Heart right ventricle (tissue), 16 donors: ENCODE measurements at regions not wholly inside any gene's neighbourhood (a gene's known extent, or its start where the extent isn't known, plus 50 kb on each side); places are given as distances from the start of the nearest gene placed in this dataset.

ENCODE experiments used
- ATAC-seq, 8 donors: fragments of 200-7000 bp; cut with Tn5 transposase; one replicate each; pipeline ENCODE4 v1.9.1; 2020; ENCODE audit warnings: mild to moderate bottlenecking in 8 of 8, moderate library complexity in 8 of 8, moderate number of reproducible peaks in 1 of 8
- DNase-seq, 2 donors: peaks; one replicate each; pipeline ENCODE4 v3.0.0-alpha.2; 2020
- H3K27ac ChIP-seq, 10 donors: fragments of 200-600 bp; sonication (generic) in 2 of 10; one replicate each; pipeline versions ENCODE4 v1.5.0 to v1.8.0; 2020 to 2022; ENCODE audit warnings: mild to moderate bottlenecking in 3 of 10
- H3K27me3 ChIP-seq, 7 donors: fragments of 200-600 bp; one replicate each; pipeline ENCODE4 v1.8.0; 2021 to 2022; ENCODE audit warnings: mild to moderate bottlenecking in 2 of 7
- H3K36me3 ChIP-seq, 9 donors: fragments of 200-600 bp; sonication (generic) in 1 of 9; one replicate each; pipeline versions ENCODE4 v1.5.0 to v1.8.0; 2020 to 2022; ENCODE audit warnings: mild to moderate bottlenecking in 2 of 9
- H3K4me1 ChIP-seq, 9 donors: fragments of 200-600 bp; sonication (generic) in 1 of 9; one replicate each; pipeline versions ENCODE4 v1.5.0 to v1.8.0; 2020 to 2022; ENCODE audit warnings: mild to moderate bottlenecking in 4 of 9
- H3K4me3 ChIP-seq, 10 donors: fragments of 200-600 bp; sonication (generic) in 2 of 10; one replicate each; pipeline versions ENCODE4 v1.5.0 to v1.8.0; 2020 to 2022; ENCODE audit warnings: mild to moderate bottlenecking in 7 of 10, moderate library complexity in 2 of 10
- H3K9me3 ChIP-seq, 11 donors: fragments of 200-600 bp in 10 of 11; sonication (generic) in 2 of 11; one replicate each; pipeline versions ENCODE4 v1.5.0 to v1.8.0; 2013 to 2022; ENCODE audit warnings: mild to moderate bottlenecking in 2 of 11, control low read depth in 1 of 11, moderate library complexity in 1 of 11
- CTCF ChIP-seq, 9 donors: fragments of 200-600 bp; sonication (generic) in 2 of 9; IDR thresholded peaks; one replicate each; pipeline versions ENCODE4 v1.5.0 to v1.8.0; 2021 to 2022; ENCODE audit warnings: antibody characterized with exemption in 9 of 9, mild to moderate bottlenecking in 5 of 9, moderate library complexity in 1 of 9
- WGBS, 2 donors: extraction: QIAGEN DNeasy Blood & Tissue Kit; methylation state at CpG; one replicate each; pipeline ENCODE4 v1.1.7; 2013; ENCODE audit warnings: inconsistent platforms in 1 of 2; 5-methylcytosine and 5-hydroxymethylcytosine counted together
- intact Hi-C, 10 donors: fragments of 100-400 bp; cut with DNase I; formaldehyde crosslinking; loops; one replicate each; pipeline versions ENCODE4 v1.11.1 to v1.14.2; 2022
- donor health status: Arrhythmogenic right ventricular cardiomyopathy.
- donor health status: ischemic (EF 13 %, LVEDD 7.1; RV severe dilation, severe dysfunction).
- donor health status: healthy with polysubstance abuse.
- donor health status: DM: no; HTN: yes; CAD: no.
- donor health status: DM: no; HTN: no; CAD: no.
- donor health status: ischemic (EF 25% LVEDD 6.9; RV normal size, moderate dysfunction).
- donor health status: ischemic (EF 25% LVEDD 5.7; RV mildly dilated, moderate dysfunction).
- donor health status: healthy.
- donor health status: DM: yes; HTN: yes; CAD: no.
- donor health status: Ischemic cardiomyopathy.
- donor health status: ischemic (EF 35%, LVEDD 5.7; RV mildly dilated, moderate dysfunction).
- donor health status: nonischemic (EF 11% LVEDD 7.7; RV severe dilation, severe dysfunction).
- donor health status: DM: yes; HTN: yes; CAD: no.
- donor health status: PGD.
- donor health status: ischemic (EF 29% LVEDD 5.4; RV normal size, mild dysfunction).
- donor health status: nonischemic (EF 23%, LVEDD 6.1; RV moderate dilation, normal function).

DNA sequence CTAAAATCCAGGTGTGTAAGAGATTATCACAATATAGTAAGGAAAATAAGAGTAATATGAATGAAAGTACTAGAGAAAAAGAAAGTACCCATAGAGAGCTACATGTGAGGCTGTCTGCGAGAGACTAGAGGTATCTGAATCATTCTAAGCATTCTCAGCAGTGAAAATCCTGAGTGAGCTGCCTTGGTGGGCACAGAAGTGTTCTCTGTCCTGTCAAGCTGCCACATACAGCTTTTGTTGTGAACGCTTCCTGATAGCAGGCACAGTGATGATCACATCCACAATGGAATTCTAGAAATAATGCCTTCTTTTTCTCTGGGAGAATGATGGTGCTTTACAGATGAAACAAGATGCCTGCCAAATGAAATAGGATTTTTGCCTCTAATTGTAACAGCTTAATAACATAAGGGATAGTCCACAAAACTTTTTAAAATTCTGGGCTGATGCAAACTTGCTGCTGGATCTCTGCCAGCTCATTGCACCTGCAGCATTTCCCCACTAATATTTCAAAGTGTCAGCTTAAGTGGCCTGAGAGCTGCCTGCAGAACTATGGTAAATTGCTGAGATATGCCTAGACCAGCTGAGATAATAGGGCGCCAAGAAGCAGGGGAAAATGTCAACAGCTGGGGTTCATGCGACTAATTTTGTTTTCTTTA lies 620.5 kb downstream of the DOK5 start:
- DNase-seq (no peak), ATAC-seq (no peak)
- intact Hi-C loops = no loop called here
- Histone ChIP-seq H3K4me3 (no peak overlapping the region), H3K9me3 (peaks cover 0 to 13% (median 0%) of the 10 kb centered on the region in 11 donors), H3K4me1 (peaks cover 0 to 12% (median 5%) of the 10 kb centered on the region in 9 donors), H3K27ac (no peak overlapping the region), H3K27me3 (no peaks in the 10 kb centered on the region), H3K36me3 (no peaks in the 10 kb centered on the region)
- 14 to 15% methylated on average over 4 of the region's 4 CpGs for WGBS, 2 donors
- no peak for TF ChIP-seq CTCF (IDR thresholded peaks at IDR 0.05)

DNA sequence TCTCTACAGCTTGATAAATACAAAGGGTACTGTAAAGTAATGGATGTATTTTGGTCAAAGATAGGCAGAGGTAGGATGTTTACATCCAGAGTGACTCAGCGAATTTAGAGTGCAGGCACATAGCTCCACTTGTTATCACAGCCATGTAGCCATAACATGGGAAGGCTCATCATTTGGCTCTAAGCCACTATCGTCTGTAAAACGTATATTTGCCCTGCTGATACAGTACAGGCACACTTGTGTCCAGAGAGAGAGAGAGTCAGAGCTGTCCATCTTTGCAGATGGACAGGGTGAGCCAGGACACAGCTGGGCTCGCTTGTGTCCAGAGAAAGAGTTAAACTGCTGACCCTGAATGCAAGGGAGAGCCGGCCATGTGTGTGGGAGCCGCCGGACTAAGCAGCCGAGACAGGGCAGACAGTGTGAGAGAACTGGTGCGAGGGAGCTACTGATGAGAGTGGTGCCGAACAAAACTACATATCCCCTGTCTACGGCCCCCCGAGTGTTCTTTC lies 619.0 kb downstream of the DOK5 start:
- Histone ChIP-seq H3K4me1 (peaks cover 0 to 12% (median 5%) of the 10 kb centered on the region in 9 donors), H3K27ac (no peak overlapping the region), H3K36me3 (no peaks in the 10 kb centered on the region), H3K4me3 (no peak overlapping the region), H3K9me3 (peaks cover 0 to 13% (median 0%) of the 10 kb centered on the region in 11 donors), H3K27me3 (no peaks in the 10 kb centered on the region)
- ATAC-seq = no peak
- DNase-seq = no peak
- no peak for TF ChIP-seq CTCF (IDR thresholded peaks at IDR 0.05)
- 65 to 73% methylated on average over 12 of the region's 12 CpGs for WGBS, 2 donors
- intact Hi-C loops = no loop called here

DNA sequence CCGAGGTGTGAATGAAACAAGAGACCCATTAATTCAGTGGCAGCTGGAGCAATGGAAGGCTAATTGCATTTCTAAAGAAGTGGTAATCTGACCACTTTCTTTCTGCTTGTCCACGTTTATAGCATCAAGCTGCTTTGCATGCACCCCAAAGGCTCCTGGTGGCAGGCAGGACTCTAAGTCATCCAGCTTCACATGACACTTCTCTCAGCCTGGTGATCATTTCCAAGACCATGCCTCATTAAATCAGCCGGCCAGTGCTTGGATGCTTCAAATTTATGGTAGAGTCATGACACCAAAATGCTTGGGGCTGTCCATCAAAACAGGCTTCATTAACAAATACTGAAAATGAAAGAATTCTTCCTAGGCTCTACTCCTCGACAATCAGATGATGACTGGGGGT lies 614.9 kb downstream of the DOK5 start:
- DNase-seq (no peak), ATAC-seq (no peak)
- Histone ChIP-seq H3K4me3 (no peak overlapping the region), H3K4me1 (no peaks in the 10 kb centered on the region), H3K36me3 (no peaks in the 10 kb centered on the region), H3K9me3 (peaks cover 0 to 13% (median 0%) of the 10 kb centered on the region in 11 donors), H3K27me3 (no peaks in the 10 kb centered on the region), H3K27ac (no peak overlapping the region)
- TF ChIP-seq CTCF (IDR thresholded peaks at IDR 0.05) = no peak
- WGBS, 2 donors = 63 to 68% methylated on average over 4 of the region's 4 CpGs
- intact Hi-C loops = no loop called here

GRCh38 chr20:55086421-55086820 lies 611.0 kb downstream of the DOK5 start:
- no peak for TF ChIP-seq CTCF (IDR thresholded peaks at IDR 0.05)
- no peak overlapping the region for H3K27ac ChIP-seq
- WGBS, 2 donors = 68% methylated on average over 1 of the region's 1 CpG
- no peak overlapping the region for H3K4me3 ChIP-seq
- no peaks in the 10 kb centered on the region for H3K9me3 ChIP-seq
- ATAC-seq (no peak), DNase-seq (no peak)
- no peaks in the 10 kb centered on the region for H3K27me3 ChIP-seq
- H3K4me1 ChIP-seq = no peaks in the 10 kb centered on the region
- no peaks in the 10 kb centered on the region for H3K36me3 ChIP-seq
- intact Hi-C loops = no loop called here
